ENCODE measurements at regions not wholly inside any gene's neighbourhood (a gene's known extent, or its start where the extent isn't known, plus 50 kb on each side); places are given as distances from the start of the nearest gene placed in this dataset.

GRCh38 chr13:33434676-33435075 lies 149.1 kb upstream of the STARD13 start:
- no peak overlapping the region for H3K9ac ChIP-seq (ENCODE audit: low read depth, low read length)
- dilution Hi-C loops (cut with HindIII; ENCODE audit: low sequenced_read_pairs, unreplicated experiment) (no loop called here), in situ Hi-C loops (cut with MboI; ENCODE audit: low sequenced_read_pairs) (no loop called here), intact Hi-C loops (cut with micrococcal nuclease) (no loop called here)
- ChIA-PET POLR2A (ENCODE audit: unreplicated experiment) (interaction anchor here (0.6 kb wide), 1 partner anchor 106 kb away, joined by 3 read pairs; no protein-coding TSS in a partner anchor), CTCF (interaction anchor here (0.6 kb wide), 1 partner anchor 41 kb away, joined by 6 read pairs; no protein-coding TSS in a partner anchor)
- no peak overlapping the region for H3K27ac ChIP-seq (ENCODE audit: insufficient read depth, low read length)
- H3K4me2 ChIP-seq (ENCODE audit: low read depth, low read length): no peak overlapping the region
- H2BK120ac ChIP-seq (ENCODE audit: low read depth, low read length): no peak overlapping the region
- no peak overlapping the region for H3K56ac ChIP-seq (ENCODE audit: extremely low read depth, insufficient read depth, low read length)
- no peaks in the 10 kb centered on the region for H4K20me1 ChIP-seq (ENCODE audit: insufficient read depth, low read length)
- DNase-seq: no peak
- no CpG with 5 or more reads among the region's 2 CpGs for WGBS, 2 experiments (ENCODE audit: extremely low coverage in 2 of 2, insufficient read length in 1 of 2)
- H3K9me3 ChIP-seq (ENCODE audit: control insufficient read depth, insufficient read depth, low read length): no peaks in the 10 kb centered on the region
- H3K4me1 ChIP-seq (ENCODE audit: control insufficient read depth, insufficient read depth, low read length): no peaks in the 10 kb centered on the region
- H3K79me1 ChIP-seq (ENCODE audit: low read depth in 1 of 2, low read length in 2 of 2): no peaks in the 10 kb centered on the region
- no peak overlapping the region for H2AFZ ChIP-seq (replicated peaks; ENCODE audit: low read length, poor library complexity)
- H3K4ac ChIP-seq (ENCODE audit: low read depth, low read length): no peak overlapping the region
- H4K91ac ChIP-seq (ENCODE audit: insufficient read depth, low read depth, low read length): no peak overlapping the region
- no peak overlapping the region for H2BK5ac ChIP-seq (ENCODE audit: low read depth, low read length, poor library complexity, severe bottlenecking)
- H3K36me3 ChIP-seq (ENCODE audit: control insufficient read depth, insufficient read depth, low read length): no peaks in the 10 kb centered on the region
- no peak overlapping the region for H3K18ac ChIP-seq (ENCODE audit: low read depth, low read length)
- H4K5ac ChIP-seq (ENCODE audit: low read depth, low read length): no peak overlapping the region
- no peaks in the 10 kb centered on the region for H3K9me1 ChIP-seq (ENCODE audit: insufficient read depth, low read length)
- H3K27me3 ChIP-seq (ENCODE audit: control insufficient read depth, insufficient read depth, low read length): no peaks in the 10 kb centered on the region
- H2AK5ac ChIP-seq (ENCODE audit: low read depth, low read length): no peak overlapping the region
- H2BK15ac ChIP-seq (ENCODE audit: low read depth, low read length): no peak overlapping the region
- ATAC-seq (ENCODE audit: low read depth): no peak
- no peak overlapping the region for H2BK20ac ChIP-seq (ENCODE audit: low read depth, low read length)
- H3K4me3 ChIP-seq (ENCODE audit: insufficient read depth, low read depth, low read length): no peak overlapping the region
- no peak overlapping the region for H3K14ac ChIP-seq (replicated peaks; ENCODE audit: low read depth, low read length)
- no peak overlapping the region for H3K23ac ChIP-seq (ENCODE audit: low read depth, low read length)
- BruUV-seq (replicated peaks): no TSS peak
- TF ChIP-seq MXI1 (IDR thresholded peaks at IDR 0.05; ENCODE audit: borderline replicate concordance, low read depth, low read length) (no peak), MAFK (IDR thresholded peaks at IDR 0.05; ENCODE audit: low read depth, low read length) (no peak), RFX5 (IDR thresholded peaks at IDR 0.05; ENCODE audit: low read depth, low read length) (no peak), CTCF (conservative IDR thresholded peaks at IDR 0.05; ENCODE audit: low read depth, low read length) (no peak), SMC3 (IDR thresholded peaks at IDR 0.05; ENCODE audit: low read depth, low read length) (no peak), CHD1 (IDR thresholded peaks at IDR 0.05; ENCODE audit: low read depth, low read length) (no peak), ELK1 (IDR thresholded peaks at IDR 0.05; ENCODE audit: borderline replicate concordance, low read depth, low read length) (no peak), MAZ (IDR thresholded peaks at IDR 0.05; ENCODE audit: borderline replicate concordance, low read depth, low read length) (no peak), RCOR1 (IDR thresholded peaks at IDR 0.05; ENCODE audit: insufficient replicate concordance, low read length) (no peak), RAD21 (IDR thresholded peaks at IDR 0.05; ENCODE audit: low read length) (no peak), POLR2A (IDR thresholded peaks at IDR 0.05; ENCODE audit: low read depth, low read length) (no peak), FOS (IDR thresholded peaks at IDR 0.05; ENCODE audit: low read depth, low read length) (no peak), USF2 (IDR thresholded peaks at IDR 0.05; ENCODE audit: low read depth, low read length) (no peak), NFE2L2 (IDR thresholded peaks at IDR 0.05; ENCODE audit: low read depth, low read length) (no peak), CEBPB (IDR thresholded peaks at IDR 0.05; ENCODE audit: low read depth, low read length) (no peak), BHLHE40 (IDR thresholded peaks at IDR 0.05; ENCODE audit: low read depth, low read length) (no peak)
- H4K8ac ChIP-seq (ENCODE audit: low read depth in 2 of 2, low read length in 2 of 2): no peak overlapping the region
- H2AK9ac ChIP-seq (replicated peaks; ENCODE audit: low read depth, low read length, poor library complexity): no peak overlapping the region

Data from IMR-90 (cell line).